K562 (cell line): ENCODE measurements at regions not wholly inside any gene's neighbourhood (a gene's known extent, or its start where the extent isn't known, plus 50 kb on each side); places are given as distances from the start of the nearest gene placed in this dataset.

Experiments used
- JUND ChIP-seq, 2 experiments: IDR thresholded peaks; 2 replicates in 1 of 2; 3 replicates in 1 of 2; pipeline ENCODE4 v1.6.1; 2011; ENCODE audit warnings: borderline replicate concordance in 2 of 2, low read depth in 2 of 2, low read length in 2 of 2, improper control_type of control experiment in 1 of 2, missing biosample characterization in 1 of 2, missing genetic modification characterization in 1 of 2, missing genetic modification reagents in 1 of 2
- ZFX ChIP-seq: sonication (generic); formaldehyde crosslinking; IDR thresholded peaks from 2 replicates; pipeline ENCODE4 v1.8.0; 2022; ENCODE audit warnings: mild to moderate bottlenecking, missing genetic modification reagents, moderate library complexity
- ZNF121 ChIP-seq: sonication (generic); formaldehyde crosslinking; conservative IDR thresholded peaks from 2 replicates; pipeline ENCODE4 v1.8.0; 2022; ENCODE audit warnings: missing genetic modification reagents
- ZNF274 ChIP-seq: IDR thresholded peaks from 2 replicates; pipeline ENCODE4 v1.6.1; 2011; ENCODE audit warnings: low read depth, mild to moderate bottlenecking, low read length, moderate library complexity, borderline replicate concordance
- ZNF561 ChIP-seq: fragments of 450-650 bp; formaldehyde crosslinking; conservative IDR thresholded peaks from 2 replicates; pipeline ENCODE4 v1.4.0; 2020; ENCODE audit warnings: mild to moderate bottlenecking, moderate library complexity
- TF ChIP-seq, protein P1 (sequence below): sonication (generic); formaldehyde crosslinking; IDR thresholded peaks from 2 replicates; pipeline ENCODE4 v1.5.0; 2020; ENCODE audit warnings: missing genetic modification reagents
- TF ChIP-seq, protein P2 (sequence below): fragments of 250-450 bp; sonication (Bioruptor Pico); IDR thresholded peaks from 2 replicates; pipeline ENCODE4 v1.6.1; 2021; ENCODE audit warnings: mild to moderate bottlenecking

DNA sequence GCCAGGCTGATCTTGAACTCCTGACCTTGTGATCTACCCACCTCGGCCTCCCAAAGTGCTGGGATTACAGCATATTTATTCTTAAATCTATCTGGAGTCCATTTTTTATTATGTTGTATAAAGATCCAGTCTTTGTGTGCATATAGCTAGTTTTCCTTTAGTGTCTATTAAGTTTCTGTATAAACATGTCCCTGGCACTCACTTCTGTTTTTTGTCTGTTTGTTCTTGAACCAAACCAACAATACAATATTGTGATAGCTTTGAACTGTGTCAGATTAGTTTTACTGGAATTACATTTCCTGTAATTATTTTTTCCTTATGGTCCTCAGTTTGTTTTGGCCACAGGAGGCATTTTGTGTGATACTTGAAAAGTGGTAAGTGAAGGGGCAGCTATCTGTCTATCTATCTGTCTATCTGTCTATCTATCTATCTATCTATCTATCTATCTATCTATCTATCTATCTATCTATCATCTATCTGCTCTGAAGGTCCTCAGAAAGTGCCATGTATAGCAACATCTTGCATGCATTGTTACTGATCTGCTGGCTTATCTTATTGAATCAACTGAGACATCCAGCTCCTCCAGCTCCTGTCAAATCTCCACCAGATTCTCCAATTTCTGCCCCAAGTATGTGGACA is 70.9 kb upstream of the ACVR1 start:
- TF ChIP-seq ZNF121 (CRISPR knock-in tag) (no peak), JUND (IDR thresholded peaks at IDR 0.05; ENCODE audit: borderline replicate concordance, low read depth, low read length) (no peak), JUND (tag; IDR thresholded peaks at IDR 0.05; ENCODE audit: borderline replicate concordance, low read depth, low read length) (no peak), ZNF274 (no peak), ZNF561 (no peak), ZFX (CRISPR knock-in tag) (no peak)
- TF ChIP-seq, protein P1, sequence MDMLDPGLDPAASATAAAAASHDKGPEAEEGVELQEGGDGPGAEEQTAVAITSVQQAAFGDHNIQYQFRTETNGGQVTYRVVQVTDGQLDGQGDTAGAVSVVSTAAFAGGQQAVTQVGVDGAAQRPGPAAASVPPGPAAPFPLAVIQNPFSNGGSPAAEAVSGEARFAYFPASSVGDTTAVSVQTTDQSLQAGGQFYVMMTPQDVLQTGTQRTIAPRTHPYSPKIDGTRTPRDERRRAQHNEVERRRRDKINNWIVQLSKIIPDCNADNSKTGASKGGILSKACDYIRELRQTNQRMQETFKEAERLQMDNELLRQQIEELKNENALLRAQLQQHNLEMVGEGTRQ (CRISPR knock-in tag) = no peak
- TF ChIP-seq, protein P2, sequence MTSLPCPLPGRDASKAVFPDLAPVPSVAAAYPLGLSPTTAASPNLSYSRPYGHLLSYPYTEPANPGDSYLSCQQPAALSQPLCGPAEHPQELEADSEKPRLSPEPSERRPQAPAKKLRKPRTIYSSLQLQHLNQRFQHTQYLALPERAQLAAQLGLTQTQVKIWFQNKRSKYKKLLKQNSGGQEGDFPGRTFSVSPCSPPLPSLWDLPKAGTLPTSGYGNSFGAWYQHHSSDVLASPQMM (CRISPR knock-in tag) = no peak
